ENCODE measurements at regions not wholly inside any gene's neighbourhood (a gene's known extent, or its start where the extent isn't known, plus 50 kb on each side); places are given as distances from the start of the nearest gene placed in this dataset.

- Histone ChIP-seq H3K4me3 (no peak overlapping the region), H3K9me3 (no peaks in the 10 kb centered on the region), H3K27me3 (no peaks in the 10 kb centered on the region), H3K36me3 (no peaks in the 10 kb centered on the region), H3K27ac (no peak overlapping the region), H3K4me1 (peaks cover 0 to 4% (median 0%) of the 10 kb centered on the region in 4 donors)
- DNase-seq (ENCODE audit: low spot score in 2 of 2) = no peak
- no peak for TF ChIP-seq CTCF (IDR thresholded peaks at IDR 0.05)
- TF ChIP-seq POLR2A (IDR thresholded peaks at IDR 0.05) = no peak
- no peak for TF ChIP-seq EP300 (IDR thresholded peaks at IDR 0.05)
- whole genome bisulfite sequencing, 2 donors = 79 to 84% methylated on average over 2 of the region's 2 CpGs
Measured at GRCh38 chr10:29056729-29057128, 232.1 kb upstream of the LYZL1 start.

GRCh38 chr10:29057822-29058331 lies 231.0 kb upstream of the LYZL1 start:
- no peak for TF ChIP-seq EP300 (IDR thresholded peaks at IDR 0.05)
- no peak for TF ChIP-seq CTCF (IDR thresholded peaks at IDR 0.05)
- TF ChIP-seq POLR2A (IDR thresholded peaks at IDR 0.05) = no peak
- DNase-seq (ENCODE audit: low spot score in 2 of 2) = peak in 1 of 2 donors; percentile 8
- Histone ChIP-seq H3K4me3 (no peak overlapping the region), H3K9me3 (no peaks in the 10 kb centered on the region), H3K36me3 (no peaks in the 10 kb centered on the region), H3K4me1 (peaks cover 0 to 4% (median 0%) of the 10 kb centered on the region in 4 donors), H3K27ac (no peak overlapping the region), H3K27me3 (no peaks in the 10 kb centered on the region)
- 26 to 29% methylated on average over 4 of the region's 4 CpGs for WGBS, 2 donors

- Histone ChIP-seq H3K36me3 (no peaks in the 10 kb centered on the region), H3K4me1 (no peaks in the 10 kb centered on the region), H3K9me3 (no peaks in the 10 kb centered on the region), H3K4me3 (no peak overlapping the region), H3K27ac (no peak overlapping the region), H3K27me3 (no peaks in the 10 kb centered on the region)
- TF ChIP-seq POLR2A (IDR thresholded peaks at IDR 0.05) (no peak), EP300 (IDR thresholded peaks at IDR 0.05) (no peak), CTCF (IDR thresholded peaks at IDR 0.05) (no peak)
- WGBS, 2 donors = 64 to 71% methylated on average over 5 of the region's 5 CpGs
- DNase-seq (ENCODE audit: low spot score in 2 of 2) = no peak
Measured at GRCh38 chr10:29063806-29064644, 224.8 kb upstream of the LYZL1 start.

- TF ChIP-seq EP300 (IDR thresholded peaks at IDR 0.05) = no peak
- no peak for TF ChIP-seq CTCF (IDR thresholded peaks at IDR 0.05)
- TF ChIP-seq POLR2A (IDR thresholded peaks at IDR 0.05) = no peak
- no peaks in the 10 kb centered on the region for H3K27me3 ChIP-seq
- no peaks in the 10 kb centered on the region for H3K36me3 ChIP-seq
- WGBS, 2 donors = 68 to 74% methylated on average over 2 of the region's 2 CpGs
- H3K27ac ChIP-seq = no peak overlapping the region
- DNase-seq (ENCODE audit: low spot score in 2 of 2) = no peak
- no peak overlapping the region for H3K4me3 ChIP-seq
- H3K9me3 ChIP-seq = no peaks in the 10 kb centered on the region
- H3K4me1 ChIP-seq = no peaks in the 10 kb centered on the region
Measured at GRCh38 chr10:29064680-29065079, 224.2 kb upstream of the LYZL1 start.

- H3K9me3 ChIP-seq = no peaks in the 10 kb centered on the region
- no peaks in the 10 kb centered on the region for H3K4me1 ChIP-seq
- H3K36me3 ChIP-seq = no peaks in the 10 kb centered on the region
- WGBS, 2 donors = 16 to 25% methylated on average over 3 of the region's 3 CpGs
- H3K27me3 ChIP-seq = no peaks in the 10 kb centered on the region
- no peak for DNase-seq (ENCODE audit: low spot score in 2 of 2)
- no peak overlapping the region for H3K27ac ChIP-seq
- TF ChIP-seq POLR2A (IDR thresholded peaks at IDR 0.05) (no peak), CTCF (IDR thresholded peaks at IDR 0.05) (no peak), EP300 (IDR thresholded peaks at IDR 0.05) (no peak)
- H3K4me3 ChIP-seq = no peak overlapping the region
Measured at GRCh38 chr10:29067161-29067560, 221.7 kb upstream of the LYZL1 start.

All from tibial nerve (tissue), 4 donors.